ENCODE measurements at regions not wholly inside any gene's neighbourhood (a gene's known extent, or its start where the extent isn't known, plus 50 kb on each side); places are given as distances from the start of the nearest gene placed in this dataset.

DNA sequence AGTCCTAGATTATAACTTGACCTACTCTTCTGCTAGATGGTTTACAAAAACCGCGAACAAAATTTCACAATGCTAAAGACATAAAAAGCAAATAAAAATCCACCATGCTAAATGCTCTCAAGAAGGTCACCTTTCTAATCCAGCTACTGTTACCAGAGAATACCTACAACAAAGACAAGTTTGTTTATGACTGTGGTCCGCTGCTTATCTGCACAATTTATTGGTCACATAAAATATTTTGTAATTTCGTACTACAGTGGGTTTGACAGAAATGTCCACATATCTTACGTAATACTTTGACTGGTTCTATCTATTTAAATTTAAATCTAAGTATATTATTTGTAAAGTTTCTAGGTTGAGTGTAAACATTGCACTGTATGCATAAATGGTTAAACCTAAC lies 257.6 kb upstream of the ZNF608 start:
- H3K27ac ChIP-seq: peak overlapping the region; percentile 70
- TF ChIP-seq, protein P1, sequence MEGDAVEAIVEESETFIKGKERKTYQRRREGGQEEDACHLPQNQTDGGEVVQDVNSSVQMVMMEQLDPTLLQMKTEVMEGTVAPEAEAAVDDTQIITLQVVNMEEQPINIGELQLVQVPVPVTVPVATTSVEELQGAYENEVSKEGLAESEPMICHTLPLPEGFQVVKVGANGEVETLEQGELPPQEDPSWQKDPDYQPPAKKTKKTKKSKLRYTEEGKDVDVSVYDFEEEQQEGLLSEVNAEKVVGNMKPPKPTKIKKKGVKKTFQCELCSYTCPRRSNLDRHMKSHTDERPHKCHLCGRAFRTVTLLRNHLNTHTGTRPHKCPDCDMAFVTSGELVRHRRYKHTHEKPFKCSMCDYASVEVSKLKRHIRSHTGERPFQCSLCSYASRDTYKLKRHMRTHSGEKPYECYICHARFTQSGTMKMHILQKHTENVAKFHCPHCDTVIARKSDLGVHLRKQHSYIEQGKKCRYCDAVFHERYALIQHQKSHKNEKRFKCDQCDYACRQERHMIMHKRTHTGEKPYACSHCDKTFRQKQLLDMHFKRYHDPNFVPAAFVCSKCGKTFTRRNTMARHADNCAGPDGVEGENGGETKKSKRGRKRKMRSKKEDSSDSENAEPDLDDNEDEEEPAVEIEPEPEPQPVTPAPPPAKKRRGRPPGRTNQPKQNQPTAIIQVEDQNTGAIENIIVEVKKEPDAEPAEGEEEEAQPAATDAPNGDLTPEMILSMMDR (conservative IDR thresholded peaks at IDR 0.05): no peak

DNA sequence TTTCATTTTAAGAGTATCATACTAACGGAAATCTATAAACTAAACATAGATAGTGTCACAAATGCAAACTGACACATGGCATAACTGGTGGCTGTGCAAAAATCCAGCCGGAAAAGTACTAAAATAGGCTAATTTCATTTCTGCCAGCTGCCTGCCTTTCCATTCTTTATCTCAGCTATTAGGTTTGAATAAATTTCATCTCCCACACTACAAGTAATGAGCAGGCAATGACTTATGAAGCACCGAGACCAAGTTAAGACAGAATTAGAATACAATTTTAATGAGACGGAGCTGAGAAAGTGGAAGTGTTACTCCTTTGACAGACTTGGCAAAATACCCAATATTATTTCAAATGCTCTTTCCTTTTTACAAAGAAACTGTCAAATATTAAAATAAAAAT lies 258.8 kb upstream of the ZNF608 start:
- H3K27ac ChIP-seq: peak overlapping the region; percentile 70
- TF ChIP-seq, protein P1 (conservative IDR thresholded peaks at IDR 0.05): no peak

DNA sequence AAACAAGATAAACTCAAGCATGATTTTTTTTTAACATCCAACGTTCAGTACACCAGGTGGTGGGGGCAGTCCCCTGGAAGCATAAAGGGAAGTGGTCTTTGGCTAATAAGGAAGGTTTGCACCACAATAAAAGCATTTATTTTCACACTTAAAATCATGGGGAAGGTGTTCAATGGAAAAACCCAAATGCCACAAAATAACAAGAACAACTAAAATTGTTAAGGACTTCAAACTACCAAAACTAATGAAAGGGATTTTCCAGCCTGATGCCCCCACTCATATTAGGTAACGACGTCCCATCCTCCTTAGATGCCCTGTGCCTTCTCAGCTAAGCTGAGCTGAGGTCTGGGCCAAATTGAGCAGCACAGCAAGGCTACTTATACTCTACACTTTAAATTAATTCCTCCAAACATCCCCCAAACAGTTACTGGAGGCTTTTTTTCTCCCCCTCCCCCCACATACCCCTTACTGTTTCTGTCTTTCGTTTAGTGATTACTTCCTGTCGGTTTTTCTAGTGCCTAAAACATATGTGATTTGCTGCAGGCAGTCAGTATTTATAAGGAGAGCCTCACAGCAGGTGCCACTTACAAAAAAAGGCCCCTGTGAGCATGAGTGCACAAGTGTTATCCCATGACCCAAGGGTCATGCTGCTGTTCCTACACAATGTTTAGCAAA lies 259.7 kb upstream of the ZNF608 start:
- H3K27ac ChIP-seq: peak overlapping the region; percentile 70
- TF ChIP-seq, protein P1 (conservative IDR thresholded peaks at IDR 0.05): no peak

DNA sequence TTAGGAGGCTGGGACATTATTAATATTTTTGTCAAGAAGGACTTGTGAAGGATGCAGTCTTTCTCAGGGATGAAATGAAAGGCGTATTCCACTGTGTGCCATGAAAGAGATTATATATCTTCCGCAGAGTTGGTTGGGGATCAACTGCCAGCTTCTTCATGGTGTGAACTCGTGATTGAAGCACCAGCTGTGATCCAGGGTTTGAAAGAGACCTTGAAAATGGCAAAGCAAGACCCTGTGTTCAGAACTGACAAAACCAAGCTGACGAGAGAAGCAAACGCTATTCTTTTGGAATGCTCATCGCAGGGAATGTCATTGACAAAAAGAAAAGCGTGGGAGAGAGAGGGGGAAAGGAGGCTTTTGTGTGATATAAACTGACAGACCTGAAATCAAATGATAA lies 263.9 kb upstream of the ZNF608 start:
- peak overlapping the region; percentile 85 for H3K27ac ChIP-seq
- TF ChIP-seq, protein P1 (conservative IDR thresholded peaks at IDR 0.05): no peak

DNA sequence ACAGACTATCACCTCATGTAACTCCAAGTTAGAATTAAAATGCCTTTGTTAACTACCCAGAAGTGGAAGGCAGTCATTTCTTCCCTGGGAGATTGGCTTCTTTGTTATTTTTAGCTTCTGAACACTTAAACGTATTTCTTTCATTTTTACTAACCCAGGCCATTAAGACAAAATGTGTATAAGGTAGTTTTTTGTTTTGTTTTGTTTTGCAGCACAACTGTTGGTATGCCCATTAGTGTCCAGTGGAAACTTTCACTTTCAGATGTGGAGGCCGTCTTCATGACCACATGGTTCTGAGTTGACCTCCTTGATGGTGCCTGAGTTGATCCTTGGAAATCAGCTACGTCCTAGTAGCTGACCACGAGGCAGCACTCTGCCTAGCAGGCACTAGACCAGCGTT lies 264.6 kb upstream of the ZNF608 start:
- TF ChIP-seq, protein P1 (conservative IDR thresholded peaks at IDR 0.05): no peak
- H3K27ac ChIP-seq: peak overlapping the region; percentile 85

DNA sequence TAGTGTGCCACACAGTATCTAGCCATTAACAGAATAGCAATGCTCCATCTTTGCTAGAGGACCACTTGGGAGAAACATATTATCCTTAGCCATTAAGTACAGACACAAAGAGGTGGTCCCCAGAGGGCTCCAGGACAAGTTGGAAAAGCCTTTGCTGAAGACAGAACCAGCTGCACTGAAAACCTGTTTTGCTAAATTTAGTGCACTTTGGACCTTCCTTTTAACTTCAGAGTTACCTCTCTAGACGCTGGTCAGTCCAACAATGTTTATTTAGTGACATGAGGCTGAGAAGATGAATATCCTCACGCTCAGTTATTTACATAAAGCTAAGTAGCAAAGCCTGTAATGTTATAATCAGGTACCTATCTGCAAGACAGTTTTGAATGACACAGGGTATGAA lies 265.0 kb upstream of the ZNF608 start:
- H3K27ac ChIP-seq: peak overlapping the region; percentile 85
- TF ChIP-seq, protein P1 (conservative IDR thresholded peaks at IDR 0.05): no peak

DNA sequence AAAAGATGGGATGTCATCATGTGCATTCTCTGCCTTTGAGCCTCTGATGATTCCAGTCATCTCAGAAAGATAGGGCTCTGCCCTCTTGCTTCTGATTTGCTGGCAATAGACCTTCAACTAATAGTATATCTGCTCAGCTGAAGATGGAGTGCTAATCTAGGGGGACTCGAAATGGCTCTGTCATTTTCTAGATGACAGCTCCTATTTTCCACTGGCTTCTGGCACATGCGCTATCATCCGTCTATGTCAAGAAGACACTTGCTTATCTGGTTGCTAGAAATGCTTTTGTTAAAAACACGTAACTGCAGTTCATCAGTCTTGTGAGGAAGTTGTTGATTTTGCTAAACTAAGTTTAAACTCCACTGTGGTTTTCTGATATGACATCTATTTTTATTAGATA lies 265.5 kb upstream of the ZNF608 start:
- peak overlapping the region; percentile 85 for H3K27ac ChIP-seq
- TF ChIP-seq, protein P1 (conservative IDR thresholded peaks at IDR 0.05): no peak

All from VCaP (cell line).